OCI-LY7 (cell line): ENCODE measurements at regions not wholly inside any gene's neighbourhood (a gene's known extent, or its start where the extent isn't known, plus 50 kb on each side); places are given as distances from the start of the nearest gene placed in this dataset.

Experiments used
- EZH2phosphoT487 ChIP-seq: fragments of 200-600 bp; sonication (generic); IDR thresholded peaks from 2 replicates; pipeline ENCODE4 v1.6.1; 2018; ENCODE audit warnings: low read depth, borderline replicate concordance, mild to moderate bottlenecking, mixed run types, antibody characterized with exemption, low read length, moderate library complexity, mixed read lengths
- TF ChIP-seq, protein P1 (sequence below): fragments of 200-600 bp; sonication (generic); conservative IDR thresholded peaks from 2 replicates; pipeline ENCODE4 v1.5.1; 2014; ENCODE audit warnings: mild to moderate bottlenecking, antibody characterized with exemption, low read length, moderate library complexity, mixed read lengths

DNA sequence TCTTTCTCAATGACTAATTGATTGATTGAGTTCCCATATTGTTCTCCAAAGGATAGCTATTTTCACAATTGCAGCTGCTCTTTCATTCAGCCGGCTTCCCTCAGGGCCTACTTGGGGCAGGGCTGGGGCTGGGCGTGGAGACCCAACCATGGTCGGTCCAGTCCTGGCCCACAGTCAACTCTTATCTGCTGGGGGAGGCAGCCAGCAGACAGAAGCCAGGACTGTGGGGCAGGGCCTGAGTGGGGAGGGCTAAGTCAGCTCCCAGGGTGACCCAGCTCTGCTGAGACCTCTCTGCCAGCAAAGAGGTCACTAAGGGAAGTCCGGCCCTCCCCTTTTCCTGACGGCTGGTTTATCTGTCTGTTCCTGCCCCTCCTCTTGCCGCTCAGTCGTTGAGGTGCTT is 735.2 kb downstream of the TBC1D22A start:
- TF ChIP-seq, protein P1, sequence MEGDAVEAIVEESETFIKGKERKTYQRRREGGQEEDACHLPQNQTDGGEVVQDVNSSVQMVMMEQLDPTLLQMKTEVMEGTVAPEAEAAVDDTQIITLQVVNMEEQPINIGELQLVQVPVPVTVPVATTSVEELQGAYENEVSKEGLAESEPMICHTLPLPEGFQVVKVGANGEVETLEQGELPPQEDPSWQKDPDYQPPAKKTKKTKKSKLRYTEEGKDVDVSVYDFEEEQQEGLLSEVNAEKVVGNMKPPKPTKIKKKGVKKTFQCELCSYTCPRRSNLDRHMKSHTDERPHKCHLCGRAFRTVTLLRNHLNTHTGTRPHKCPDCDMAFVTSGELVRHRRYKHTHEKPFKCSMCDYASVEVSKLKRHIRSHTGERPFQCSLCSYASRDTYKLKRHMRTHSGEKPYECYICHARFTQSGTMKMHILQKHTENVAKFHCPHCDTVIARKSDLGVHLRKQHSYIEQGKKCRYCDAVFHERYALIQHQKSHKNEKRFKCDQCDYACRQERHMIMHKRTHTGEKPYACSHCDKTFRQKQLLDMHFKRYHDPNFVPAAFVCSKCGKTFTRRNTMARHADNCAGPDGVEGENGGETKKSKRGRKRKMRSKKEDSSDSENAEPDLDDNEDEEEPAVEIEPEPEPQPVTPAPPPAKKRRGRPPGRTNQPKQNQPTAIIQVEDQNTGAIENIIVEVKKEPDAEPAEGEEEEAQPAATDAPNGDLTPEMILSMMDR = no peak
- no peak for TF ChIP-seq EZH2phosphoT487
